Superior temporal gyrus (tissue), 1 donor: ENCODE measurements at regions not wholly inside any gene's neighbourhood (a gene's known extent, or its start where the extent isn't known, plus 50 kb on each side); places are given as distances from the start of the nearest gene placed in this dataset.
"Not testable (repeated sequence)": the region's sequence is repeated elsewhere in the genome, so short reads cannot be mapped to it uniquely, and the experiment has no call there.

Experiments
- DNase-seq: peaks from one replicate; pipeline ENCODE4 v3.0.0-alpha.2; 2016; ENCODE audit errors: extremely low spot score

GRCh38 chr5:138647794-138648410, 72.7 kb upstream of the HSPA9 start:
- DNase-seq = no peak

GRCh38 chr5:138647261-138647788, 72.1 kb upstream of the HSPA9 start:
- DNase-seq = no peak

- DNase-seq = no peak
These were observed 71.5 kb upstream of the HSPA9 start for GRCh38 chr5:138646671-138647070.

- no peak for DNase-seq
These were observed 70.8 kb upstream of the HSPA9 start for GRCh38 chr5:138645778-138646575.

GRCh38 chr5:138643040-138643791, 68.0 kb upstream of the HSPA9 start:
- DNase-seq = no peak

GRCh38 chr5:138641547-138642298, 66.5 kb upstream of the HSPA9 start:
- peak; percentile 91 for DNase-seq

GRCh38 chr5:138640646-138641254, 65.5 kb upstream of the HSPA9 start:
- no peak for DNase-seq

GRCh38 chr5:138640138-138640537, 64.9 kb upstream of the HSPA9 start:
- no peak for DNase-seq

- no peak for DNase-seq
These were observed 64.1 kb upstream of the HSPA9 start for GRCh38 chr5:138639326-138639725.

GRCh38 chr5:138637256-138637655, 62.1 kb upstream of the HSPA9 start:
- DNase-seq = no peak

- DNase-seq = no peak
These were observed 61.3 kb upstream of the HSPA9 start for GRCh38 chr5:138636398-138636944.

- no peak for DNase-seq
These were observed 60.5 kb upstream of the HSPA9 start for GRCh38 chr5:138635708-138636107.

- no peak for DNase-seq
These were observed 60.1 kb upstream of the HSPA9 start for GRCh38 chr5:138635265-138635664.

- not testable (repeated sequence) for DNase-seq
These were observed 59.6 kb upstream of the HSPA9 start for GRCh38 chr5:138634804-138635203.

- peak; percentile 90 for DNase-seq
These were observed 57.8 kb upstream of the HSPA9 start for GRCh38 chr5:138632900-138633489.

- DNase-seq = no peak
These were observed 56.1 kb upstream of the HSPA9 start for GRCh38 chr5:138631096-138631928.

- DNase-seq = no peak
These were observed 54.2 kb upstream of the HSPA9 start for GRCh38 chr5:138629392-138629791.

GRCh38 chr5:138626333-138626944, 51.2 kb upstream of the HSPA9 start:
- no peak for DNase-seq

- no peak for DNase-seq
These were observed 49.9 kb upstream of the HSPA9 start for GRCh38 chr5:138625134-138625533.
